Epithelial cell of prostate (primary cell): ENCODE measurements at regions not wholly inside any gene's neighbourhood (a gene's known extent, or its start where the extent isn't known, plus 50 kb on each side); places are given as distances from the start of the nearest gene placed in this dataset.

Source experiments
- DNase-seq: peaks from one replicate; pipeline ENCODE4 v3.0.0-alpha.2; 2011; ENCODE audit warnings: low read depth, low spot score
- H3K27ac ChIP-seq: fragments of 450-650 bp; 2 replicates; pipeline ENCODE4 v1.5.1; 2017; ENCODE audit warnings: mild to moderate bottlenecking

- H3K27ac ChIP-seq = no peak overlapping the region
These were observed 55.6 kb upstream of the DLG1 start for GRCh38 chr3:197353867-197354567.

GRCh38 chr3:197353001-197353866 is 54.8 kb upstream of the DLG1 start:
- DNase-seq = no peak
- H3K27ac ChIP-seq = no peak overlapping the region

More at GRCh38 chr3:197353867-197354567, 55.6 kb upstream of the DLG1 start:
- no peak for DNase-seq

GRCh38 chr3:197352382-197352781 is 54.0 kb upstream of the DLG1 start:
- DNase-seq = no peak
- no peak overlapping the region for H3K27ac ChIP-seq

GRCh38 chr3:197350446-197350845 is 52.0 kb upstream of the DLG1 start:
- DNase-seq = no peak

GRCh38 chr3:197349368-197349767 is 51.0 kb upstream of the DLG1 start:
- no peak for DNase-seq

More at GRCh38 chr3:197350446-197350845, 52.0 kb upstream of the DLG1 start:
- H3K27ac ChIP-seq = no peak overlapping the region

More at GRCh38 chr3:197349368-197349767, 51.0 kb upstream of the DLG1 start:
- H3K27ac ChIP-seq = no peak overlapping the region
